ENCODE measurements at regions not wholly inside any gene's neighbourhood (a gene's known extent, or its start where the extent isn't known, plus 50 kb on each side); places are given as distances from the start of the nearest gene placed in this dataset.

DNA sequence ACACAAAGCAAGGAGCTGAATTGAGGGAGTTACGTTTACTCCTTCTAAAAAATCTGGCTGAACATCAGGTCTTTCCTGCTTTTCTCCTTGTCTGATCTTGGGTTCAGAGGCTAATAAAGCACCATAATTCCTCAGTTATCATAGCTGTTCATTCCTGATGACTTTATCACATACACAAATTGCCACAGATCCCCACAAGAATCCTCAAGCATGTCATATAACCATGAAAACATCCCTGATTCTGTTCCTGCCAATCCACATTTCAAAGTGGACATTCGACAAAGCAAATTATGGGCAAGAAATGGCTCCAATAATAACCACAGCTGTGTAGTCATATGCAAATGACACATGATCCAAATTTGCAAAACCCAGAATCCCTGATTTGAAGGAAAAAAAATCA lies 321.3 kb downstream of the MEX3B start:
- TF ChIP-seq, protein P1, sequence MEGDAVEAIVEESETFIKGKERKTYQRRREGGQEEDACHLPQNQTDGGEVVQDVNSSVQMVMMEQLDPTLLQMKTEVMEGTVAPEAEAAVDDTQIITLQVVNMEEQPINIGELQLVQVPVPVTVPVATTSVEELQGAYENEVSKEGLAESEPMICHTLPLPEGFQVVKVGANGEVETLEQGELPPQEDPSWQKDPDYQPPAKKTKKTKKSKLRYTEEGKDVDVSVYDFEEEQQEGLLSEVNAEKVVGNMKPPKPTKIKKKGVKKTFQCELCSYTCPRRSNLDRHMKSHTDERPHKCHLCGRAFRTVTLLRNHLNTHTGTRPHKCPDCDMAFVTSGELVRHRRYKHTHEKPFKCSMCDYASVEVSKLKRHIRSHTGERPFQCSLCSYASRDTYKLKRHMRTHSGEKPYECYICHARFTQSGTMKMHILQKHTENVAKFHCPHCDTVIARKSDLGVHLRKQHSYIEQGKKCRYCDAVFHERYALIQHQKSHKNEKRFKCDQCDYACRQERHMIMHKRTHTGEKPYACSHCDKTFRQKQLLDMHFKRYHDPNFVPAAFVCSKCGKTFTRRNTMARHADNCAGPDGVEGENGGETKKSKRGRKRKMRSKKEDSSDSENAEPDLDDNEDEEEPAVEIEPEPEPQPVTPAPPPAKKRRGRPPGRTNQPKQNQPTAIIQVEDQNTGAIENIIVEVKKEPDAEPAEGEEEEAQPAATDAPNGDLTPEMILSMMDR (IDR thresholded peaks at IDR 0.05; ENCODE audit: borderline replicate concordance, extremely low read depth, low read length, poor library complexity, severe bottlenecking): no peak
- no peak for TF ChIP-seq EZH2 (IDR thresholded peaks at IDR 0.05; ENCODE audit: borderline replicate concordance, low read depth, low read length, severe bottlenecking)

Data from DND-41 (cell line).